Activated CD8-positive, alpha-beta memory T cell treated with anti-CD3 and anti-CD28 coated beads, Interleukin-2, amount 50 U/mL, for 48 hours (primary cell): ENCODE measurements at regions not wholly inside any gene's neighbourhood (a gene's known extent, or its start where the extent isn't known, plus 50 kb on each side); places are given as distances from the start of the nearest gene placed in this dataset.
"Not testable (repeated sequence)": the region's sequence is repeated elsewhere in the genome, so short reads cannot be mapped to it uniquely, and the experiment has no call there.

Experiments
- DNase-seq: peaks from one replicate; pipeline ENCODE4 v3.0.0-alpha.2; 2020

GRCh38 chr1:173347282-173347818, 129.8 kb upstream of the PRDX6 start:
- DNase-seq, result no peak

- not testable (repeated sequence) for DNase-seq
These were observed 124.5 kb upstream of the PRDX6 start for GRCh38 chr1:173352635-173353034.

DNA sequence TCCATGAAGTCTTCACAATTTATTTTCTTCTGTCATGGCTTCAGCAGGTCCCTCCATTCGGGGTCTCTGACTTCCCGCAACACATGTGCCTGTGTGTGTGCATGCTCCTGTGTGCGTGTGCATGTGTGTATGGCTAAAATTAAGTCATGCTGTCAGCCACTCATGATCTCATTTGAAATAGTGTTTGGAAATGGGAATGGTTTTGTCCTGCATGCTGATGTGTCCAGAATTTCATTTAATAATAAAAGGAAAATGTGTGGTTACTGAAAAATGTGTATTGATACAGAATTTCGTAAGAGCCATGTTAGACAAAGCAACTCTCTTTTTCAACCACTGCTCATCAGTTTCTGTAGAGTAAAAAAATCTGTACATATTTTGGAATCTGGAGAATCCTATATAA, 123.8 kb upstream of the PRDX6 start:
- no peak for DNase-seq

DNA sequence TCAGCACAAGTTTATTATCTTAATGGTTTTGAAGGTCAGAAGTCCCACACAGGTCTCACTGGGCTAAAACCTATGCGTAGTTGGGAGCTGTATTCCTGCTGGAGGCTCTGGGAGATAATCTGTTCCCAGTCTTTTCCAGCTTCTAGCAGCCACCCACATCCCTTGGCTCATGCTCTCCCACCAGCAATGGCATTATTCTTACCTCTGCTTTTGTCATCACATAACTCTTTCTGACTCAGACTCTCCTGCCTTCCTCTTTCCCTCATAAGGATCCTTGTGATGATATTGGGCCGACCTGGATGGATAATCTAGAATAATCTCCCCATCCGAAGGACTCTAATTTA, 122.2 kb upstream of the PRDX6 start:
- no peak for DNase-seq

- DNase-seq, result no peak
These were observed 121.7 kb upstream of the PRDX6 start for GRCh38 chr1:173355281-173356031.

DNA sequence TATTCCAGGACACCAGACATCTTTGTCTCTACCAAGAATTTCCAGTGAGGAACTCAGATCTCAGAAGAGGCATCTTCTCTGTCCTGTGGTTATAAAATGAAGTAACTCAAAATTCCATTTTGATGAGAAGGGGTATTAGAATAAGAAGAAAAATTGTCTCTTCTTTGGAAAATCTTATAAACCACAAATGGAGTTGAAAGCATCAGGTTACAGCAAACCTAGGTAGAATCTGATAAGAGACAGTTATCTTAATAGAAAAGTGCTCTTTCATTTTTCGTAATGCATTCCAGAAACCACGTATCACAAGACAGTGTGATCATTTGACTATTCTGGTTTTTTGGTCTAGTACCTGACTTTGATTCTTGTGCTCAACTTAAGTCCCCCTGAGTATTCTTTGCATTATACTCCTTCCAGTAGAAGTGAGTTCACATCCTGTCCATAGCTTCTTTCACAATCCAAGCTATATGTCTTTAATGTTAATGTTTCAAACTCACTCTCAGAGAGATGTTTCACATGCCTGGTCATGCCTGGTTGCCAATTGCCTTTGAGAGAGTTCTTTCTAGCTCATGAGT, 120.9 kb upstream of the PRDX6 start:
- no peak for DNase-seq

DNA sequence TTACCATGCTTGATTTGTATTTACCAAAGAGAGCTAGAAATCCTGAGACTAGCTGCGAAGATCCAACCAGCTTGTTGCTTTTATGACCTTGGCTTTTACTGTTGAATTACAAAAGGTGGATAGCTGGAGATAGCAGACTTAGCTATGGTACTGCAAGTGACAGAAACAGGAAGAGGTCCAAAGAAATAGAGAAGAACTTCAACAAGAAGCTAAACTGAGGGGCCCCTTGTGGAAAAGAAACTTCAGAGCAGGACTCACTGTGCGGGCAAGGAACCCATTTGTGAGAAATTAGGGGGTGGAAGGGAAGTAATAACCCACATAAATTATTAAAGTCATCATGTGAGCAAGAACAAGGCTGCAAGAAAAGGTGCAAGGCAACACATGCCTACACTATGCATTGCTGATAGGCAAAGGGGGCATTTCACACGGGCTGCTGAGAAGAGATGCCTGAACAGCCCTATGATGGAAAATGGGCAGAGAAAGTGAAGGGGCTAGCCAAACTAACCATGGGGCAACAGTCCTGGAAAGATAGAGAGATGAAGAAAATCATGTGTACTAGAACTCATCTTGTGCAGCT, 116.6 kb upstream of the PRDX6 start:
- no peak for DNase-seq

GRCh38 chr1:173362543-173362942, 114.6 kb upstream of the PRDX6 start:
- no peak for DNase-seq

- DNase-seq, result no peak
These were observed 112.3 kb upstream of the PRDX6 start for GRCh38 chr1:173364827-173365226.

DNA sequence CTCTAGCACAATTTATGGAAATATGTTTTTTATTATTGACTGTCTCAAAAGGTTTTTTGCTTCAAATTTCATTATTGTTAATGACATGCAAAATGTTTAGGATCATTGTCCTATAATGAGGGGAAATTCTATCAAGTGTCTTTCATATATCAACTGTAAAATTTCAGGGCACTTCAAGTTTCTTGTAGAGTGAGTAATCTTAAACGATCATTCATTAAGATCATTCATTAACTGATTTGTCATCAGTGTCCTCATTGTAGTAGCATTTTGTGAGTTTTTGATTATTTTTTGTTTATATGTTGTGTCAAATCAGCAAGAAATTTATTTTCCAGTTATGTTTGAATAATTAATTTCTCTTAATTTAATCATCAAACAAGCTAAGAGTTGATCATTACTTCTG, 111.8 kb upstream of the PRDX6 start:
- no peak for DNase-seq

DNA sequence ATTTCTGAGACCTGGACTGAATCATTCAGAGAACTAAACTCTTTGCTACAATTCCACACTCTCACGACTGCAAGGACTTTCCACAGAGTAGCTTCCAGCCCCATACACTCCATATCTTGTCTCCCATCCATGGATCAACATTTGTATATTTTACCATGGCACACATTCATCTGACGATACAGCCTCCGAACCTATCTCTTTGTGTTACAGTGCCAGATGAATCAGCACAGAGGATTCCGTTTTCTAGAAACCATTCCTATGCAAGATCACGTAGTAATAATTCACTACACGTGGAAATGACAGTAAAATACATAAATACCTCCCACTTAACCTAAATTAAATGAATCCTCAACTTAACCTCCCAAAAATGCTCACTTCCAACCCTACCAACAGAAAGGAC, 110.0 kb upstream of the PRDX6 start:
- DNase-seq, result no peak

- DNase-seq, result not testable (repeated sequence)
These were observed 106.5 kb upstream of the PRDX6 start for GRCh38 chr1:173370586-173370985.

GRCh38 chr1:173376065-173376464, 101.1 kb upstream of the PRDX6 start:
- not testable (repeated sequence) for DNase-seq

DNA sequence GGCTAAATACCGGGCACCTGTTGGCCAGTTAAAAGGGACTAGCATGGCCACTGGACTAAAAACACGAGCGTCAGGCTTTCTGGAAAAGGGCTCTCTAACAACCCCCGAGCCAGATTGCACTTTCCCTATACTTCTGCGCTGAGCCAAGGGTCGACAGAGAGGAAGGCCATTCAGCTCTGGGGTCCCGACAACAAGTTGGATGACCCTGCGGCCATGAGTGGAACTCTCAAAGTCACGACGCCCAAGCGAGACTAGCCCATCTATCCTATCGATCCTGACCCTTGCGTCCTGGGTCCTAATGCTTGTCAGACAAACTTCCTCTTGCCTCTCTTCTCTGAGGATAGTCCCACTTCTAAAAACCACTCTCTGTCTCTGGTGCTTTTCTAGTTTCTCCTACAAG, 99.9 kb upstream of the PRDX6 start:
- no peak for DNase-seq

DNA sequence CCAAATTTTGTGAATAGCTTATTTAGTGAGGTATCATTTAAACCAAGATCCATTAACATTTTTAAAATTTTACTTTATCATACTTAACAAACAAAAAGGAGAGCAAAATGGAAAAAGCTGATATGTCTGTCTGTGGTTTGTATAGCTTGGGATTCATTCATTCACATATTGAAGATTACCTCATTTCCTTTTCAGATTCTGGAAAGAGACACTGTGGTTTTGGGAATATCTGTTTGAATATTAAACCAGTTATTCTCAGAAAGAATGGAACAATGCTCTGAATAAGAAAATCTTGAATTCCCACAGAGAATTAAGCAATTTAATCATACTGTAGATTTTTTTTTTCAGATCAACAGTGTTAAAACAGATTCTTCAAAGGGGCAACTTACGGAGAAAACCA, 93.8 kb upstream of the PRDX6 start:
- DNase-seq, result no peak

GRCh38 chr1:173388352-173388751, 88.8 kb upstream of the PRDX6 start:
- no peak for DNase-seq

- no peak for DNase-seq
These were observed 84.1 kb upstream of the PRDX6 start for GRCh38 chr1:173392895-173393658.

- DNase-seq, result no peak
These were observed 83.5 kb upstream of the PRDX6 start for GRCh38 chr1:173393659-173394000.

DNA sequence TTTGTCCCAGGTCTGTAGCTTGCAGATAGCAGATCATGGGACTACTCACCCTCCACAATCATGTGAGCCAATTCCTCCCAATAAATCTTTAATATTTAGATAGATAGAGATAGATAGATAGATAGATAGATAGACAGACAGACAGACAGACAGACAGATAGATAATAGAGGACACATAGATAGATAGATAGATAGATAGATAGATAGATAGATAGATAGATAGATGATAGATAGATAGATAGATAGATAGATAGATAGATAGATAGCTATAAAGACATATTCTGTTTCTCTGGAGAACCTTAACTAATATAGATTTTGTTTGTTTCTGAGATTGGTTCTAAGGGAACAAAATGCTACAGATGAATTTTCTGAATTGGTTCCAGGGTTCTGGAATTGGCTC, 82.3 kb upstream of the PRDX6 start:
- DNase-seq, result not testable (repeated sequence)

GRCh38 chr1:173395762-173396161, 81.4 kb upstream of the PRDX6 start:
- no peak for DNase-seq

- DNase-seq, result no peak
These were observed 76.6 kb upstream of the PRDX6 start for GRCh38 chr1:173400387-173400995.

GRCh38 chr1:173403996-173404395, 73.1 kb upstream of the PRDX6 start:
- no peak for DNase-seq

- DNase-seq, result no peak
These were observed 71.9 kb upstream of the PRDX6 start for GRCh38 chr1:173405281-173405680.
